Amniotic stem cell (primary cell): ENCODE measurements at regions not wholly inside any gene's neighbourhood (a gene's known extent, or its start where the extent isn't known, plus 50 kb on each side); places are given as distances from the start of the nearest gene placed in this dataset.
A peak's percentile ranks its signal among the peaks of the same experiment; 100 is the strongest.

Experiments
- DNase-seq: peaks from one replicate; lab custom pipeline; 2025; lab: John Stamatoyannopoulos, UW

DNA sequence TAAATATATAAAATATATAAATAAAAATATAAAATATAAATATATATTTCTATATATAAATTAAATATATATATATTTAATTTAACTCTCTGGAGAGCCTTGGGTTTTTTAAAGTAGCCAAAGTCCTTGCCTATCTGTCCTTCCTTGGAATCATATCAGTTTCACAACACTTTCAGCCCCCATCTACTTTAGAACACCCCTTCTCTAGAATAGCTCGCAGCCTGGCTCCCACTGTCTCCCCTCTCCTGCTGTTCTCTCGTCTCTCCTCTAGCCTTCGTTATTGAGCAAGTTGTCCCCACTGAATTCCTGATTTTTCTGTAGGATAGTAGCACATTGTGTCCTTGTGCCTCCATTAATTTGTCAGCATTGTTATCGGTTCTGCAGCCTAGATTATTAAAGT lies 677.0 kb downstream of the RNF144A start:
- DNase-seq: no peak

DNA sequence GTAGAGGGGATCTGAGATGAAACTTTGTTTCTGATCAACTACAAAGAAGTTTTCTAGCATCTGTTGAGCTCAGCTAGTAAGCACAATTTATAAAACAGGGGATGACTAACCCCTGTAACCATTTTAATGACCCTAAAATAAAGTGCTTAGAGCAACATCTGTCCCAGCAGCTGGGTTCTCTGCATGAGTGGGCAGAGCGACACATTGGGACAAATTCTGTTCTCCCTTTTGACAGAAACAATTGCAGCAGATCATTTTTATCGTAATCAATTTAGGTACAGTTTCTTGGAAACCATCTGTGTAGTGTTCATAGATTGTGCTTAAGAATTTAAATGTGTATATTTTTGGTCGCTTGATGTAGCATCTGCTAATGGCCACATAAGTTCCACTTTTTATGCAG lies 678.0 kb downstream of the RNF144A start:
- DNase-seq: no peak

DNA sequence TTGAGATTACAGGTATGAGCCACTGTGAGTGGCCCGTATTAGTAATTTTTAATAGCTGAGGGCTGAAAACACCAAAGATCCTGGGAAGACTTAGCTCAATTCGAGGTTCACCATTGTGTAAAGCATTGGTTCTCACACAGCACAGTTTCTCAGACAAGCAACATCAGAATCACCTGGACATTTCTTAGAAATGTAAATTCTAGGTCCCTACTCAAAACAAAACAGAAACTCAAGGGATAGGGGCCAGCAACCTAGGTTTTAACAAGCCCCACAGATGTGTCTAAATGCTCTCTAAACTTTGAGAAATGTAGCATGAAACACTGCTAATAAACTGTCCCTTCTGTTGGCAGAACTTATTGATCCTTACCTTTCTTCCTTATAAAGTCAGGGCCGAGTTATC lies 681.2 kb downstream of the RNF144A start:
- DNase-seq: no peak

DNA sequence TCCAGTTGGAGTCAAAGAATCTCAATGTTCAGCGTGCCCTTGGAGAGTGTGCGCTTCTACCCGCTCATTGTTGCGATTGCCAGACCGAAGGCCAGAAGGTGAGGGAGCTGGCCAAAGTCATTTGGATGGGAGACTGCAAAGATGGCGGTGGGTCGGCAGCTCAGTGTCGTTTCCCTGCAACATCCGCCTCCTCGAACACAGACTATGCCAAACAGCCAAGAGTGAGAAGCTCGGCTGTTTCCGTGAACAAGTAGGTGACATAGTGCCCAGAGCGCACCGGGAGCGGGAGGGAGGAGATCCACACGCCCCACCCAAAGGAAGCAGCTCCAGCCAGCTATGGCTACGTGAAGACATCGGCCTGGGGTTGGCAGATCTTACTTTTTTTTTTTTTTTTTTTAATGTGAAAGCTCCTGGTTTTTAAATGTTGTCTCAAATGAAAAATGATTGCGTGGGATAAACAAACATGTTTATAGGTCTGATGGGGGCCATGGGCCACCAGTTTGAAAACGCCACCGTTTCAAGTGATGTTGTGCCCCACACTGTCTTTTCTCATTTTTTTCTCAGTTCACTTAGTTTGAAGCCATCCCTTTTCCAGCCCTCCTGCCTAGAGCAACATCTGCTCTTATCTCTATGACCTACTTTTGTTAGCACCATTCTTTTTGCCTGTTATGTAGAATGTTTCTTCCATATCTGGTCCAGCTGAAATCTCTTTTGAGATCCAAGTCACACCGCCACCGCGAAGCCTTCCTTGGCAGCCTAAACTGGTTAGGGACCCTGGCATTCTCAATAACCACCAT lies 682.4 kb downstream of the RNF144A start:
- DNase-seq: no peak

DNA sequence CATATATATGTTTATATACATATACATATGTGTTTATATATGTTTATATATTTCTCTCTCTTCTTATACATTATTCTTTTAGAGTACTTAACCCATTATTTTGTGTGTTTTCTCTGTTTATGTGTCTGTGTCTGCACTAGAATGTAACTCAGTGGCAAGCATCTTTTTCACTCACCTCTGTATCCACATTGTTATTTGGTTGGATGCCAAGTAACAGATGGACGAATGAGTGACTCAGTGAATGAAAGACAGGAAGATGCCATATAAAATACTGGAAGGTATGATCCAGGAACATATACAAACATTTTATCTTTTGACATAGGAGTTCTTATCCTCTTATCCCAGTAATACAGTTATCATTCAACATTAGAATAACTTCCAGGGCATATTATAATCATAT lies 684.8 kb downstream of the RNF144A start:
- no peak for DNase-seq

DNA sequence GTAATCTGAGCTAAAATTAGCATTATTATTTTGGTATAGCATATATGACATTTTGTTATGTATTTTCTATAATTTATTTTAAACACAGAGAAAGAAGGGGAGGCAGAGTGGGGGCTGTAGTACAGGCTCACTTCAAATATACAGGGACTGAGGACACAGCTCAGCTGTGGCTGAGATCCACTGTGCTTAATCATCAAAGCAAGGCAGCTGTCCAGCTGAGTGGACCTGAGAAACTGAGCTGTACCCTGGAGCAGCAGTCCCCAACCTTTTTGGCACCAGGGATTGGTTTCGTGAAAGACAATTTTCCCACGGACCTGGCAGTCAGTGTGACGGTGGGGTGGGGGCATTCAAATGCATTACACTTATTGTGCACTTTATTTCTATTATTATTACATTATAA lies 687.2 kb downstream of the RNF144A start:
- DNase-seq: peak; percentile 1

DNA sequence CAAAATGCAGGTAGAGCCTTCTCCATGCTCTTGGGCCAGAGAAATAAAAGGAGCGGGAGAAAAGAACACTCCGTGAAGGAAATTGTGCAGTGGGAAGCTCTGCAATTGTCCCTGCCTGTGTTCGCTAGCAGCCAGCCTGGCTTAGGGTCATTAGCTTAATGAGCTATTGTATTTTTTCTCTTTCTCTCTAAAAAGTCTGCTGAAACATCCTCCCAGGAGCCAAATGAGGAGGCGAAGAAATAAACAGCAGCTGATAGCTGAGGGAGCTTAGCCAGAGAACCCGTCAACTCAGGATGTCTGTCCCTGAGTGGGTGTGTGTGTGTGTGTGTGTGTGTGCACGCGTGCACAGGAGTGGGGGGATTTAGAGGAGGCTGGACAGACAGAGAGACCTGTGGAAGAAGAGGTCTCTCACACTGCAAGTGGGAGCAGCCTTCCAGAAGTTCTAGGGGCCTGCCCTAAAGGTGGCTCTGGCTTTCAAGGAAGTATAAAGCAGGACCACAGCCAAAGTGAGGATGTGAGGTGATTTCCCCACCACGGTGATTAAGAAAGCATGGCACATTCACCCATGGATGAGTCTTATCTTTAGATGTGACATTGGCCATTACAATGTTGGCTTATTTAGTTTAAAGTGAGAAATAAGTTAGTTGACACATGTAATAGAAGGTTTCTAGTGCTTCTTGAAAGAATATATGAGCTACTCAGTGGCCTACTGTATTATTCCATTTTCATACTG lies 690.4 kb downstream of the RNF144A start:
- DNase-seq: no peak

DNA sequence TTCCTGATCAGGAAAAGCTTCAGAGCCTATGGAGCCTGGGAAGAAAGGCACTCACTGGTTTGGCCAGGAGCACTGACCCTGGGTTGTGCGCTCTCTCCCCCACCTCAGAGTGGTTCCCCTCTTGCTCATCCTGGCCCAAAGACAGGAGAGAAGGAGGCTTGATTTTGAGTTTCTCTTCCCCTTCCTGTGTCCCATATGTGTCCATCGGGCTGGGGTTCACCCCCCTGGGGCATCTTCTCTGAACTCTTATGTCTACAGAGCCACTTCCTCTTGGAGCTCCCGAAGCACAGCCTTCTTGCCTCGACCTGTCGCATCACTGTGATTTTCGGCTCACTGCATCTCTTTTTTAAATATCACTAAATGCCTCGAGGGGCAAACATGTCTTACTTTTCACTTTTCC lies 692.3 kb downstream of the RNF144A start:
- no peak for DNase-seq

DNA sequence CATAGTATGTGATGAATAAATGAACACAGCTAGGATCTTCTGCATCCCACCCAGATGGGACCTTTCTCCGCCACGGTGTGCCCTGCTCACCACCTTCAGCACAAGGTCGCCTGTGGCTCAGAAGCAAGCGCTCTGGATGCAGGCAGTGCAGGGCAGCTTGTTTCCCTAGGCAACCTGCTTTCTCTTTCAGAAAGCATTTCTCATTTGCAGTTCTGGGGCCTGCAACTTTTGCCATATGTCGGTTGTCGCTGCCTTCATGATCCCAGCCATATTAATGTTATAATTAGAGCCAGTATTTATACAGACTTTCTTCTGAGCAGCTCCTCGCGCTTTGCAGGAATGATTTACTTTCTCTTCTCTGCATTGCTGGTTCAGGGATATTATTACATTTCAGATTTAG lies 692.8 kb downstream of the RNF144A start:
- no peak for DNase-seq

DNA sequence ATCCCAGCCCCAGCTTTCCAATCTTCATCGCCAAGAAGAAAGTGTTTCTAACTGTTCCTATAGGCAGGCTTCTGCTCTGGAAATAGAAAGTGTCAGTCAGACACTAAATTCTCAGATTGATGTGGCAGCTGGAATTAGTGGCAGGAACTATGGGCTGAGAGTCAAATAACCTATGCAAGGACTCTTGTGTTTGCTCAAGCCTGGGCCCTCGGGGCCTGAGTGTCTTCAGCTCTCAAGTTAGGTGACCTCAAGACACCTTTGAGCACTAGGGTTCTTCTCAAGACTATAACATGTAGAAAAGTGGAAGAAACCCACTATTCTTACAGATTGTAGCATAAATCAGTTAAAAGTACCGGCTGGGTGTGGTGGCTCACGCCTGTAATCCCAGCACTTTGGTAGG lies 694.5 kb downstream of the RNF144A start:
- DNase-seq: no peak

DNA sequence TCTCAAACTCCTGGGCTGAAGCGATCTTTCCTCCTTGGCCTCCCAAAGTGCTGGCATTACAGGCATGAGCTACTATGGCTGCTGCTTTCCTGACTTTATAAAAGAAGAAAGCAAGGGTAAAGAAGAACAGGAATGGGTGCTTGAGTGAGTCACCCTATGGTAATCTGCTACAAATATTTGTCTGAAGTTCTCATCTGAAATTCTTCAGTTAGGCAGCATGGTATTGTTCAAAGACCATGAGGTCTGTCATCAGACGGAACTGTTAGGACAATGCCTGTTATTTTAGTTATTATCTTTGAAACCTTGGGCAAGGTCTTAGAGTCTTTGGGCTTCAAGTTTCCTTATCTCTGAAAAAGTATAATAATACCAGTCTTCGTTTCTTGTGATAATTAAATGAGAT lies 695.8 kb downstream of the RNF144A start:
- peak; percentile 5 for DNase-seq

DNA sequence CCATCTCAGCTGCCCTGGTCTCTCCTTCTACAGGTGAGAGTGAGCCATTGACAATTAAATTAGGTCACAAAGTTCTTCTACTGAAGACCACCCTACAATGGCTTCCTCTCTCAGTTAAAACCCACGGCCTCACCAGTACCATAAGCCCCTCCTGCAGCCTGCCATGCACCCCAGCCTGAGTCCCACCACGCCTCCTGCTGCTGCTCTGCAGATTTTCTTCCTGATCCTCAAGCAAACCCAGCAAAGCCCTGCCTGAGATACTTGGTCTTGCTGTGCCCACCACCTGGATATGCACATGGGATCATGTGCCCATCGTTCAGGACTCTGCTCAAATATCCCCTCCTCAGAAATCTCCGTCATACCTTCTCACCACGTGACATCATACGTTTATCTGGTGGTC lies 696.6 kb downstream of the RNF144A start:
- no peak for DNase-seq

DNA sequence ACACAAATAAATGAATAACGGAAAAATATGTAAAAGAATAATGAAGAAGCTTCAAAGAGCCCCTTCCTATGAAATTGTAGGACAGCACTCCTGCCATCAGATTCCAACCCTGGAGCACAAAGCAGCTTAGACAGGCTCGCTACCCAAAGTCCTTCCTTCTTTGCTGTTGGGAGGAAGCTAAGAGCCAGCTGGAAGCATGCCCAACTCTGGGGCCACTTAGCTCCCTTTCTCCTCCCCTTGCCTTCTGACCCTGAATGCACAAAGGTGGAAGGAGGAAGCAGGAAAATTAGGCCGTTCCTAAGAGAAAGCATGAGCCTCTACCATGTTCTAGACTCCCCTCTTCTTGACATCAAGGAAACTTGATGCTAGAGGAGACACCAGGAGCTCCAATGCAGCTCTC lies 700.8 kb downstream of the RNF144A start:
- DNase-seq: no peak

DNA sequence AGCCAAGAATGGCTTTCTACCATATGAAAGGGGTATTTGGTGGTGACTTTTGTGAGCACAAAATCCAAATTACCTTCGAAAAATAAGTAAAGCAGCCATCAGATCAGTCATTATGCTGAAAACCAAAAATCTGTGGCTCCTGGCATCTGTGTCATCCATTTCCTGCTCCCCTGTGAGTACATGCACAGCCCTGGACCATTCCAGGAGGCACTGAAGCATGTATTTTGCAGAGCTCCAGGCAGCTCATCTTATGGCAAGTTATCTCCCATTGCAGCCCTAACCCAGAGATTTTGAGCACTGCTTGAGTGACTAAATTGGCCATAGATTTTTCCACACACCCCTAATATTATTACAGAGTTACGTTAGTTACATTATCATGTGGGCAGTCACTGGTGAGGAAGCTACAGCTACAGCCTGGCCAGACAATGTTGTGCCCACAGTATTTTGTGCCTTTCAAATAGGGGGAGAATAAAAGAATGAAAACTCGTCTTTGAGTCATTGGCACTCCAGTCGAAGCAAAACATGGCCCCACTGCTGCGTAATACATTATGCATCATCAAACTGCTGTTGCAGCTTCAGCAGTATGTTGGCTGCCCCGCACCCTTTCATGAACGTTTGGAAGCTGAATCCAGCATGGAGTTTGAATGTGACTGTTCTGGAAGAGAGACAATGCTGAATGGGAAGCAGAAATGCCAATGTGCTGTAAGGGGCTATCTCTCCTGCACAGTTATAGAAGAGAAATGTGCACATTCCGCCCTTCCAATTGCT lies 702.2 kb downstream of the RNF144A start:
- no peak for DNase-seq

DNA sequence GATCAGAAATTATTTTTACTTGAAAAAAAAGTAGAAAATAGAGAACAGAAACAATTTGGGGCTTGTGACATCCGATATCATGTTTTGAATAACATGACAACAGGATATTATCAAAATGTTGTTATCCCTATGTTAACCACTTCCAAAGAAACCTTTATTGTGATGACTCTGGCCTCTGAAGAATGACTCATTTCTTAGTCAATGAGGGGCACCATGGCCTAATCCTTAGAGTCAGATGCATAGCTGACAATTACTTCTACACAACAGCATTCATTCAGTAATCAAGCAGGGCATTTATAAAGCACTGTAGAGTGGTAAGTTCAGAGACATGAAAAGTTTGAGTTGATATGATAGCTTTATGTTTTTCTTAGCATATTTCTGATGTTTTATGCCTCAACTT lies 703.0 kb downstream of the RNF144A start:
- DNase-seq: no peak

DNA sequence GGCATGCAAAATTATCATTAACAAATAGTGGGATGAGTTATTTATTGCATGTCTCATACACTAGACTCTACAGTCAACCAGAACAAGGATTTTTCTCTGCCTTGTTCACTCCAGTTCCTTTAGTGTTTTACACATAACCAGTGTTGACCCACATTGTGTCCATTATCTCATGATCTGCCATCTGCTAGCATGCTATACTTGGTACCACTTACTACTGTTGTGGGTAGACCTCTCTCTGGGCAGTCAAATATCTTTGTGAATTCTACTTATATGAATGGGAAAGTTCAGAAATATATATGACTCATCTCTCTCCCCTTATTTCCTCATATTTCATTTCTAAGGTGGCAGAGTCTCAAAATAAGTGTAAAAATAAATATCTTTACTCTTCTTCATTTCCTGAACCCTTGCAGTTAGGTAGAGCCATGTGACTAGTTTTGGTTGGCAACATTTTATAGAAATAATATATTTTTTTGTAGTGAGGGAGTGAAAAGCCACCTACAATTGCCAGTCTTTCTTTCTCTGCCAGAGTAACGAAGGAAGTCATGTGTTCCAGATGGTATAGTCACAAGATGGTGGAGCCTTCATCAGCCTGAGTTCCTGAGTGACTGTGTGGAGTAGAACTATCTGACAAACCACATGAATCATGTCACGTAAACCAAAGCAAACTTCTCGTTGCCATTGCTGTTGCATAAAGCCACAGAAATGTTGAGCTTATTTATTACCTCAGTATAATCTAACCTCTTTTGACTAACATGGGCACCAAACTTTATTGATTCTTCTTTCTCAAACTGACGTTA lies 704.0 kb downstream of the RNF144A start:
- DNase-seq: no peak

DNA sequence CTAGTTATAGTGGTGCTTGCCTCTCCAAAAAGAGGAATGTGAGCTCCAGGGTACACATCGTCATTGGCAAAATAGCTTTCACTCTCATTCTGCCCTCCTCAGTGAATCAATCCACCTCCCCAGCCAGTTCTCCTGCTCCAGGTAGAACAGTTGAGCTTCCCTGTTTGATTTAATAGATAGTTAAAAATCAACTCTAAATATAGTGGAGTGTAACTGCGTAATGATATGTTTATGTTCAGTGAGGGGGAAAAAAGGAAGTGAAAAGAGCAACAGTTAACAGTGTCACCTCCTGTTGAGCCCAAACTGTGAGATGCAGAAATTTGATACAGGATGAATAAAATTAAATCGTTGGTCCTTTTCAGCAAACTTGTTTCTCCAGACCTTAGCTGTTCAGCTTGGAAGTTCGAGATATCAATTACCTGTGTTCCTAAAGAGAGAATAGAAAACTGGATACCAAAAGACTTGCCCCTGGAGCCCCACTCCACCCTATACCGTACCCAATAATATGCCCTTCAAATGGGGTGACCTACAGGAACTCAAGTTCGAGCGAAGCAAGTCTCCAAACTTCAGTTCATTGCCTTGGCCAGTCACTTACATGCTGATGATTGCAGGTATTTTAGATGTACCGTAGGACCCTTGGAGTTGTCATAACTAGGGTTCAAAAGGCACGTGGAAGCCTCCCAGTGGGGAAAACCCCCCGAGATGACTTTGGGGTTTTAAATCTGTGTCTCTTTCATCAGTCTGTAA lies 708.4 kb downstream of the RNF144A start:
- no peak for DNase-seq

DNA sequence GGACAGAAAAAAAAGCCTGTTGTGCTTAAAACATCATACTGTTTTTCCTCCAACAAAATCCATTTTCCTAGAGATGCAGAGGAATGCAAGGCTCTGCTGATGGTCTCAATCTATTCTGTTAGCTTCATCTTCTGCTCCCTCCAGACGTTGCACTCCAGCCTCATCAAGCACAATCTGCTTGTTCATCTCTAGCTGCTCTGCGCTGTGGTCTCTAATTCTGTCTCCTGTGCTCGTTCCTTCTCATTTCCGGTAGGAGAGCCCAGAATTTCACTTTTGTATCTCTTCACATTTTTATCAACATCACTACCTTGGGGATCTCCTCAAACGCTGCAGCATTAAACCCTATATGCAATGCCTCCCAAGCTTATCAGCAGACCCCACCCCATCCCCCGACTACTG lies 708.9 kb downstream of the RNF144A start:
- no peak for DNase-seq

DNA sequence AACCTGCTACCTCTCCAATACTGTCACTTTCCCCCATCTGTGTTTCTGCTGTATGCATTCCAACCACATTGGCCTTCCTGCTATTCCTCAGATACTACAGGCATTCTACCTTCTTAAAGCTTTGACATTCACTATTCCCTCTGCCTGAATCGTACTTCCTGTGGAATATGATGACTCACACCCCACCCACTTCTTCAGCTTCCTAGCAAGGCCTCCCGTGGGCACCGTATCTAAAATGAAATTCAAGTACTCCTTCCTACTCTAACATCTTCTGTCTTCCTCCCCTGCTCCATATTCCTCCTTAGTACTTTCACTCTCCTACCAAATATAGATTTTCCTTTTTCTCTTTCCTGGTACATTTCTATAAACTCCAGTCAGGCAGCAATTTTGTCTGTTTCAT lies 710.4 kb downstream of the RNF144A start:
- DNase-seq: peak; percentile 6

DNA sequence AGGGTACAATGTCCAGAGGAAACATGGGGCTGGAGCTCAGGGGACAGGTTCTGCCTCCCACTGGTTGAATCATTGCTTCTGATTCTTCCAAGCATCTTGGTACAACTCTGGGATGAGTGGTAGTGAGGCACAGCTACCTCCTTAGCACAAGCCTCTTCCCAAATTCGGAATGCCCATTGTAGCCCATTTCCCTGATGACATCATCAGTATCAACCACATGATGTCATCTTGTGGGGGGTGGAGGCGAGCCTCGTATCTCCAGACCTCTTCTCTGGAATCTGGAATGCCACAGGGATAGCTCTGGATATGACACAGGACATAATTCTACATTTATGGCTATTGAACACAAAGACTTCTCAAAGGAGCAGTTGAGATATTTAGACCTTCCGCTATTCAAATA lies 715.2 kb downstream of the RNF144A start:
- DNase-seq: no peak

DNA sequence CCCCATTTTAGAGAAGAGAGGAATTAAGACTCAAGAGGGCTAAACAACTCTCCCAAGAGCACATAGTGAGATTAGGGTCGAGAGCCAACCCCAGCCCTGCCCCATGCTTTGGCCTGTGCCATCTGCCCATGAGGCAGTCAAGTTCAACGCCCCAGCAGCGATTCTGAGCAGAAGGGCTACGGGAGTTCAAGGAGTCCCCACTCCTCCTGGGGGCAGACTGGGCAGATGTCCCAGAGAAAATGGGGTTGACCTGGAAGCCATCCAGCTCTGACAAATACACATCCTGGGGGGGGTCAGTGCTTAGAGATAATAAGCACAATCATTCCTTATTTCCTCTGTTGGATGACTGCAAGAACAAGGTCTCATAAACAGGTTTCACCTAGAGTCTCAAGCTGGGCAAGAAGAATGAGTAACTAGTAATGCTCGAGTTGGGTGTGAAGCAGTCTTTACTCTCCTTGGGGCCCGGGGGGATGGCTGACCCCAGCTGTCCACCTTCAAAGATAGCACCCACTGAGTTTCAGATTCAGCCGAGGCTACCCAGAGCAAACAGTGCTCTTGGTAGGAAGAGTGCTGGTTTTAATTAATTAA lies 716.4 kb downstream of the RNF144A start:
- no peak for DNase-seq
